Esophagus muscularis mucosa (tissue), 4 donors: ENCODE measurements at regions not wholly inside any gene's neighbourhood (a gene's known extent, or its start where the extent isn't known, plus 50 kb on each side); places are given as distances from the start of the nearest gene placed in this dataset.

ENCODE experiments used
- DNase-seq: peaks from one replicate; pipeline ENCODE4 v3.0.0-alpha.2; 2017; ENCODE audit errors: extremely low spot score
- H3K27ac ChIP-seq, 4 donors: fragments of 200-600 bp; sonication (generic); replicated peaks in 1 of 4; 1 replicate in 3 of 4; 2 replicates in 1 of 4; pipeline ENCODE4 v1.5.1; 2016 to 2019; ENCODE audit warnings: mild to moderate bottlenecking in 1 of 4
- H3K27me3 ChIP-seq, 4 donors: fragments of 200-600 bp; sonication (generic); one replicate each; pipeline versions ENCODE4 v1.5.1 to v1.6.0; 2016 to 2019
- H3K36me3 ChIP-seq, 4 donors: fragments of 200-600 bp; sonication (generic); one replicate each; pipeline ENCODE4 v1.5.1; 2016 to 2019
- H3K4me1 ChIP-seq, 4 donors: fragments of 200-600 bp; sonication (generic); one replicate each; pipeline ENCODE4 v1.5.1; 2016 to 2019
- H3K4me3 ChIP-seq, 4 donors: fragments of 200-600 bp; sonication (generic); 1 replicate in 2 of 4; 2 replicates in 2 of 4; pipeline ENCODE4 v1.5.1; 2016 to 2019; ENCODE audit warnings: mild to moderate bottlenecking in 4 of 4, moderate library complexity in 1 of 4
- H3K9me3 ChIP-seq, 4 donors: fragments of 200-600 bp; sonication (generic); 1 replicate in 3 of 4; 2 replicates in 1 of 4; pipeline ENCODE4 v1.5.1; 2016 to 2019
- EP300 ChIP-seq: sonication (generic); formaldehyde crosslinking; IDR thresholded peaks from one replicate; pipeline ENCODE4 v1.6.1; 2017; ENCODE audit warnings: antibody characterized with exemption
- POLR2A ChIP-seq: fragments of 450-650 bp; IDR thresholded peaks from one replicate; pipeline ENCODE4 v1.6.1; 2017; ENCODE audit warnings: antibody characterized with exemption, moderate library complexity, mild to moderate bottlenecking, low read depth
- POLR2AphosphoS5 ChIP-seq, 2 donors: sonication (generic); formaldehyde crosslinking; IDR thresholded peaks; one replicate each; pipeline ENCODE4 v1.6.1; 2017; ENCODE audit warnings: antibody characterized with exemption in 2 of 2
- WGBS: methylation state at CpG from one replicate; pipeline ENCODE4 v1.1.5; 2018; 5-methylcytosine and 5-hydroxymethylcytosine counted together
- intact Hi-C: fragments of 100-400 bp; cut with DNase I; formaldehyde crosslinking; loops from one replicate; pipeline ENCODE4 v1.15.1; 2023
- TF ChIP-seq, protein P1 (sequence below), 3 experiments: fragments of 200-600 bp in 2 of 3; fragments of 450-650 bp in 1 of 3; sonication (generic) in 2 of 3; IDR thresholded peaks; one replicate each; pipeline ENCODE4 v1.5.1; 2017 to 2019; ENCODE audit warnings: antibody characterized with exemption in 3 of 3, mild to moderate bottlenecking in 2 of 3, moderate library complexity in 1 of 3

DNA sequence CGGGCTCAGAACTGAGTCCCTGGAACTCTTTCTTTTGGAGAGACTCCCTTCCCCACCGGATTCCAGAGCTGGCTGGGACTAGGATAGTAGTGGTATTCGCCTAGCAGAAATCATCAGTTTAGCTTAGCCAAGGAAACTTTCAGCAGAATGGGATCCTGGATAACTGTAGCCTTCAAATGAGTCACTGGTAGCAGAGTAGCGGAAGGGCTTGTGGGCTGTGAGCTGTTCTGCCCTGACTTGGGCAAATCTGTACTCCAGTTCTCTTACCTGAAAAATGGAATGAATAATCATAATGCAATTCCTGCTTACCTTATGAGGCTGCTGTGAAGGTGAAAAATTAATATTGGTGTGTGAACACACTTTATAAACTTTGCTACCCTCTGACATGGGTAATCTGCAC is 244.3 kb upstream of the CHD6 start:
- H3K4me3 ChIP-seq: no peak overlapping the region
- TF ChIP-seq POLR2A (no peak), EP300 (no peak), POLR2AphosphoS5 (IDR thresholded peaks at IDR 0.05) (no peak)
- TF ChIP-seq, protein P1, sequence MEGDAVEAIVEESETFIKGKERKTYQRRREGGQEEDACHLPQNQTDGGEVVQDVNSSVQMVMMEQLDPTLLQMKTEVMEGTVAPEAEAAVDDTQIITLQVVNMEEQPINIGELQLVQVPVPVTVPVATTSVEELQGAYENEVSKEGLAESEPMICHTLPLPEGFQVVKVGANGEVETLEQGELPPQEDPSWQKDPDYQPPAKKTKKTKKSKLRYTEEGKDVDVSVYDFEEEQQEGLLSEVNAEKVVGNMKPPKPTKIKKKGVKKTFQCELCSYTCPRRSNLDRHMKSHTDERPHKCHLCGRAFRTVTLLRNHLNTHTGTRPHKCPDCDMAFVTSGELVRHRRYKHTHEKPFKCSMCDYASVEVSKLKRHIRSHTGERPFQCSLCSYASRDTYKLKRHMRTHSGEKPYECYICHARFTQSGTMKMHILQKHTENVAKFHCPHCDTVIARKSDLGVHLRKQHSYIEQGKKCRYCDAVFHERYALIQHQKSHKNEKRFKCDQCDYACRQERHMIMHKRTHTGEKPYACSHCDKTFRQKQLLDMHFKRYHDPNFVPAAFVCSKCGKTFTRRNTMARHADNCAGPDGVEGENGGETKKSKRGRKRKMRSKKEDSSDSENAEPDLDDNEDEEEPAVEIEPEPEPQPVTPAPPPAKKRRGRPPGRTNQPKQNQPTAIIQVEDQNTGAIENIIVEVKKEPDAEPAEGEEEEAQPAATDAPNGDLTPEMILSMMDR (IDR thresholded peaks at IDR 0.05): no peak
- H3K27ac ChIP-seq: no peak overlapping the region
- intact Hi-C loops: no loop called here
- peaks cover 0 to 4% (median 0%) of the 10 kb centered on the region in 4 donors for H3K9me3 ChIP-seq
- H3K27me3 ChIP-seq: peaks cover 0 to 7% (median 0%) of the 10 kb centered on the region in 4 donors
- DNase-seq: no peak
- WGBS: 72% methylated on average over 4 of the region's 4 CpGs
- no peaks in the 10 kb centered on the region for H3K36me3 ChIP-seq
- no peaks in the 10 kb centered on the region for H3K4me1 ChIP-seq

- Histone ChIP-seq H3K9me3 (peaks cover 0 to 3% (median 0%) of the 10 kb centered on the region in 4 donors), H3K4me1 (no peaks in the 10 kb centered on the region), H3K27me3 (peaks cover 0 to 7% (median 0%) of the 10 kb centered on the region in 4 donors), H3K4me3 (no peak overlapping the region), H3K27ac (no peak overlapping the region), H3K36me3 (no peaks in the 10 kb centered on the region)
- intact Hi-C loops: no loop called here
- WGBS: 51% methylated on average over 6 of the region's 6 CpGs
- TF ChIP-seq POLR2A (no peak), EP300 (no peak), POLR2AphosphoS5 (IDR thresholded peaks at IDR 0.05) (no peak)
- TF ChIP-seq, protein P1 (IDR thresholded peaks at IDR 0.05): no peak
- DNase-seq: no peak
Observed at GRCh38 chr20:41861772-41862422, 243.7 kb upstream of the CHD6 start.

DNA sequence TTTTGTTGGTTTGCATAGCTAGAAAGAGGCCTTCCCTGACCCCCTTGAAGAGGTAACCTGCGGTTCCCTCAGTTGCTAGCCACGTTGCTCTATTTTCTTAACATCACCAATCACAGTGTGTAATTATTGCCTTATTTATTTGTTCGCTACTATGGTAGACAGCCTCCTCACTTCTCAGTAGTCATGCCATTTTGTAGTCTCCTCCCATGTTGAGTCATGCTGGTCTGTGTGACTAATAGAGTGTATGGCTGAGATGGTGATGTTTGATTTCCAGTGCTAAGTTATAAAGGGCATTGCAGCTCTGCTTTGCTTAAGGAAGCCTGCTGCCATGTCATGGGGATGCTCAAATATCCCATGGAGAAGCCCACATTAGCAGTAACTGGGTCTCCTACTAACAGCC is 236.6 kb upstream of the CHD6 start:
- DNase-seq: no peak
- 62% methylated on average over 3 of the region's 3 CpGs for WGBS
- Histone ChIP-seq H3K4me3 (no peak overlapping the region), H3K9me3 (peaks cover 0 to 3% (median 0%) of the 10 kb centered on the region in 4 donors), H3K27ac (no peak overlapping the region), H3K27me3 (peaks cover 0 to 15% (median 0%) of the 10 kb centered on the region in 4 donors), H3K36me3 (no peaks in the 10 kb centered on the region), H3K4me1 (no peaks in the 10 kb centered on the region)
- TF ChIP-seq, protein P1 (IDR thresholded peaks at IDR 0.05): no peak
- TF ChIP-seq EP300 (no peak), POLR2AphosphoS5 (IDR thresholded peaks at IDR 0.05) (no peak), POLR2A (no peak)
- intact Hi-C loops: no loop called here

DNA sequence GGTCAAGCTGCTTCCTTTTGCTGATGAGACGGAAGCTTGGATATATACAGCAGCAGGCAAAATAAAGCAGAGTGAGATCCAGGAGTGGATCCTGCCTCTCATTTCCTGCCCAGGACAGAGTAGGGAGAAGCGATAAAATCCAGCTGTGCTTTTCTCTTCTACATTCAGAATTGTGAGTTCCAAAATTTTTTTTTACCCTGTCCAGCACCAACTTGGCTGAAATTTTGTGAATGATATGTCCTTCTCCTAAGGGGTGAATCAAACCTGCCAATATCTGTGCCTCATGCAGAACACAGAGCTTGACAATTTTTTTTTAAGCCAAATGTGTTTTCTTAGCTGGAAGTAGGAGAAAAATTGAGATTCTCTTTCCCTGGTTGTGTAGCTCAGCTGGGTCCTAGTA is 235.6 kb upstream of the CHD6 start:
- Histone ChIP-seq H3K4me1 (no peaks in the 10 kb centered on the region), H3K4me3 (no peak overlapping the region), H3K27ac (no peak overlapping the region), H3K36me3 (no peaks in the 10 kb centered on the region), H3K27me3 (peaks cover 0 to 15% (median 0%) of the 10 kb centered on the region in 4 donors), H3K9me3 (peaks cover 0 to 3% (median 0%) of the 10 kb centered on the region in 4 donors)
- 30% methylated on average over 2 of the region's 2 CpGs for WGBS
- intact Hi-C loops: no loop called here
- no peak for TF ChIP-seq EP300
- no peak for TF ChIP-seq POLR2AphosphoS5 (IDR thresholded peaks at IDR 0.05)
- TF ChIP-seq, protein P1 (IDR thresholded peaks at IDR 0.05): no peak
- no peak for TF ChIP-seq POLR2A
- no peak for DNase-seq

- no peak for DNase-seq
- intact Hi-C loops: no loop called here
- Histone ChIP-seq H3K36me3 (no peaks in the 10 kb centered on the region), H3K27ac (no peak overlapping the region), H3K9me3 (no peaks in the 10 kb centered on the region), H3K4me3 (no peak overlapping the region), H3K27me3 (no peaks in the 10 kb centered on the region), H3K4me1 (no peaks in the 10 kb centered on the region)
- WGBS: 79% methylated on average over 3 of the region's 3 CpGs
- TF ChIP-seq EP300: no peak
- TF ChIP-seq POLR2A: no peak
- TF ChIP-seq POLR2AphosphoS5 (IDR thresholded peaks at IDR 0.05): no peak
- TF ChIP-seq, protein P1 (IDR thresholded peaks at IDR 0.05): no peak
Observed at GRCh38 chr20:41848180-41848579, 230.0 kb upstream of the CHD6 start.
